ENCODE measurements at regions not wholly inside any gene's neighbourhood (a gene's known extent, or its start where the extent isn't known, plus 50 kb on each side); places are given as distances from the start of the nearest gene placed in this dataset.

DNA sequence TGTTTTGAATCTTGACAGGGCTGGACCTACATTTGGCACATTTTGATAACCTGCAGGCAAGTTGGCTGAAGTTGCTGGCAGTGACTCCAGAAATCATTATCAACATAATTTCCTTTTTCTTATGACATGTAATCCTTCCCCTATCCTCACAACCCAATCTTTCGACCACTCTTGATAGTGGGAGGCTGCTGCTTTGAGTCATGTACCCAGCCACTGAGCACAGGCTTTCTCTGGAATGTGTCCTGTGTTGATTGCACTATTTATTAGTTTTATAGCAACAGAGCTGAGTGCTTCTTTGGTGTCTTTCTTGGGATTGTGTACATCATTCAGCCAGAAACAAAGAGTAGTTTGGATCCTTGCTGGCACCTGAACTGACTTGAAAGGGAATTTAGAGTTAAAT lies 183.1 kb upstream of the LEF1 start:
- WGBS (ENCODE audit: insufficient coverage) = no CpG with 5 or more reads among the region's 1 CpG
- Histone ChIP-seq H3K9me3 (replicated peaks in 1 of 2; ENCODE audit: control insufficient read depth in 1 of 2, insufficient read depth in 1 of 2, low read length in 2 of 2) (no peaks in the 10 kb centered on the region), H2AFZ (ENCODE audit: insufficient read depth, low read depth, low read length, poor library complexity, severe bottlenecking) (no peak overlapping the region), H3K4me2 (replicated peaks; ENCODE audit: extremely low read depth, low read length, poor library complexity, severe bottlenecking) (no peak overlapping the region), H3K79me2 (ENCODE audit: insufficient read depth, low read length) (no peaks in the 10 kb centered on the region), H3K9ac (ENCODE audit: insufficient read depth, low read length, poor library complexity, severe bottlenecking) (no peak overlapping the region), H3K36me3 (replicated peaks in 1 of 2; ENCODE audit: control insufficient read depth in 1 of 2, insufficient read depth in 2 of 2, low read length in 2 of 2) (no peaks in the 10 kb centered on the region), H3K27ac (ENCODE audit: low read depth in 1 of 2, low read length in 2 of 2) (no peak overlapping the region), H3K4me3 (replicated peaks in 1 of 3; ENCODE audit: low read depth in 2 of 3, low read length in 3 of 3) (no peak overlapping the region), H3K27me3 (ENCODE audit: control insufficient read depth in 2 of 2, insufficient read depth in 2 of 2, low read length in 2 of 2) (no peaks in the 10 kb centered on the region), H3K4me1 (ENCODE audit: control insufficient read depth in 1 of 2, insufficient read depth in 2 of 2, low read length in 2 of 2) (no peaks in the 10 kb centered on the region), H4K20me1 (ENCODE audit: insufficient read depth, low read length) (no peaks in the 10 kb centered on the region)
- Mint-ChIP-seq H3K27ac (no peak overlapping the region), H3K27me3 (ENCODE audit: low read depth in 3 of 3) (peaks cover 0 to 3% (median 0%) of the 10 kb centered on the region in 3 donors), H3K9me3 (peaks cover 0 to 2% (median 0%) of the 10 kb centered on the region in 7 donors), H3K36me3 (no peaks in the 10 kb centered on the region), H3K4me1 (no peaks in the 10 kb centered on the region), H3K4me3 (no peak overlapping the region)
- intact Hi-C loops (cut with micrococcal nuclease) = no loop called here
- TF ChIP-seq, protein P1, sequence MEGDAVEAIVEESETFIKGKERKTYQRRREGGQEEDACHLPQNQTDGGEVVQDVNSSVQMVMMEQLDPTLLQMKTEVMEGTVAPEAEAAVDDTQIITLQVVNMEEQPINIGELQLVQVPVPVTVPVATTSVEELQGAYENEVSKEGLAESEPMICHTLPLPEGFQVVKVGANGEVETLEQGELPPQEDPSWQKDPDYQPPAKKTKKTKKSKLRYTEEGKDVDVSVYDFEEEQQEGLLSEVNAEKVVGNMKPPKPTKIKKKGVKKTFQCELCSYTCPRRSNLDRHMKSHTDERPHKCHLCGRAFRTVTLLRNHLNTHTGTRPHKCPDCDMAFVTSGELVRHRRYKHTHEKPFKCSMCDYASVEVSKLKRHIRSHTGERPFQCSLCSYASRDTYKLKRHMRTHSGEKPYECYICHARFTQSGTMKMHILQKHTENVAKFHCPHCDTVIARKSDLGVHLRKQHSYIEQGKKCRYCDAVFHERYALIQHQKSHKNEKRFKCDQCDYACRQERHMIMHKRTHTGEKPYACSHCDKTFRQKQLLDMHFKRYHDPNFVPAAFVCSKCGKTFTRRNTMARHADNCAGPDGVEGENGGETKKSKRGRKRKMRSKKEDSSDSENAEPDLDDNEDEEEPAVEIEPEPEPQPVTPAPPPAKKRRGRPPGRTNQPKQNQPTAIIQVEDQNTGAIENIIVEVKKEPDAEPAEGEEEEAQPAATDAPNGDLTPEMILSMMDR (IDR thresholded peaks at IDR 0.05) = no peak
- DNase-seq = no peak

DNA sequence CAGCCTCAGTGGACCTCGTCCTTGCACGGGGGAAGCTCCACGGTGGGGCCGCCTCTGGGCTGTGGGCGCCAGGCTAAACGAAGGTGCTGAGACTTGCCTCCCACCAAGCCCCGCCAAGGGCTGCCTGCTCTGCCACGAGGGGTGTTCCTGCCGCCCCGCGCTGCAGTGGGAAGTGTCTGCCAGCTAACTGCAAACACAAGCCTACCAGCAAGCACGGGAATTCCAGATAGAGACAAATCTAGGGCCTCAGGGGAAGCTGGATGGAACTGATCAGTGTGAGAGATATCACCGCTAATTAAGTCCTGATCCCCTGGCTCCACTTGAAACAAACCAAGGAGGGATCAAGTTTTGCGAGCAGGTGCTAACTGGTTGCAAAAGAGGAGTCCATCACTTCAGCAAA lies 181.6 kb upstream of the LEF1 start:
- Mint-ChIP-seq H3K9me3 (peaks cover 0 to 2% (median 0%) of the 10 kb centered on the region in 7 donors), H3K27ac (no peak overlapping the region), H3K36me3 (no peaks in the 10 kb centered on the region), H3K4me1 (no peaks in the 10 kb centered on the region), H3K4me3 (no peak overlapping the region), H3K27me3 (ENCODE audit: low read depth in 3 of 3) (peaks cover 0 to 3% (median 0%) of the 10 kb centered on the region in 3 donors)
- H3K36me3 ChIP-seq (replicated peaks in 1 of 2; ENCODE audit: control insufficient read depth in 1 of 2, insufficient read depth in 2 of 2, low read length in 2 of 2) = no peaks in the 10 kb centered on the region
- TF ChIP-seq, protein P1 (IDR thresholded peaks at IDR 0.05) = no peak
- DNase-seq = no peak
- WGBS (ENCODE audit: insufficient coverage) = 82% methylated on average over 10 of the region's 14 CpGs
- intact Hi-C loops (cut with micrococcal nuclease) = no loop called here
- H3K79me2 ChIP-seq (ENCODE audit: insufficient read depth, low read length) = no peaks in the 10 kb centered on the region
- H3K27me3 ChIP-seq (ENCODE audit: control insufficient read depth in 2 of 2, insufficient read depth in 2 of 2, low read length in 2 of 2) = no peaks in the 10 kb centered on the region
- H3K4me2 ChIP-seq (replicated peaks; ENCODE audit: extremely low read depth, low read length, poor library complexity, severe bottlenecking) = no peak overlapping the region
- no peaks in the 10 kb centered on the region for H3K9me3 ChIP-seq (replicated peaks in 1 of 2; ENCODE audit: control insufficient read depth in 1 of 2, insufficient read depth in 1 of 2, low read length in 2 of 2)
- no peaks in the 10 kb centered on the region for H3K4me1 ChIP-seq (ENCODE audit: control insufficient read depth in 1 of 2, insufficient read depth in 2 of 2, low read length in 2 of 2)
- H3K9ac ChIP-seq (ENCODE audit: insufficient read depth, low read length, poor library complexity, severe bottlenecking) = no peak overlapping the region
- H3K4me3 ChIP-seq (replicated peaks in 1 of 3; ENCODE audit: low read depth in 2 of 3, low read length in 3 of 3) = no peak overlapping the region
- H3K27ac ChIP-seq (ENCODE audit: low read depth in 1 of 2, low read length in 2 of 2) = no peak overlapping the region
- H2AFZ ChIP-seq (ENCODE audit: insufficient read depth, low read depth, low read length, poor library complexity, severe bottlenecking) = no peak overlapping the region
- H4K20me1 ChIP-seq (ENCODE audit: insufficient read depth, low read length) = no peaks in the 10 kb centered on the region
